ENCODE measurements at regions not wholly inside any gene's neighbourhood (a gene's known extent, or its start where the extent isn't known, plus 50 kb on each side); places are given as distances from the start of the nearest gene placed in this dataset.
"Not testable (repeated sequence)": the region's sequence is repeated elsewhere in the genome, so short reads cannot be mapped to it uniquely, and the experiment has no call there.

DNA sequence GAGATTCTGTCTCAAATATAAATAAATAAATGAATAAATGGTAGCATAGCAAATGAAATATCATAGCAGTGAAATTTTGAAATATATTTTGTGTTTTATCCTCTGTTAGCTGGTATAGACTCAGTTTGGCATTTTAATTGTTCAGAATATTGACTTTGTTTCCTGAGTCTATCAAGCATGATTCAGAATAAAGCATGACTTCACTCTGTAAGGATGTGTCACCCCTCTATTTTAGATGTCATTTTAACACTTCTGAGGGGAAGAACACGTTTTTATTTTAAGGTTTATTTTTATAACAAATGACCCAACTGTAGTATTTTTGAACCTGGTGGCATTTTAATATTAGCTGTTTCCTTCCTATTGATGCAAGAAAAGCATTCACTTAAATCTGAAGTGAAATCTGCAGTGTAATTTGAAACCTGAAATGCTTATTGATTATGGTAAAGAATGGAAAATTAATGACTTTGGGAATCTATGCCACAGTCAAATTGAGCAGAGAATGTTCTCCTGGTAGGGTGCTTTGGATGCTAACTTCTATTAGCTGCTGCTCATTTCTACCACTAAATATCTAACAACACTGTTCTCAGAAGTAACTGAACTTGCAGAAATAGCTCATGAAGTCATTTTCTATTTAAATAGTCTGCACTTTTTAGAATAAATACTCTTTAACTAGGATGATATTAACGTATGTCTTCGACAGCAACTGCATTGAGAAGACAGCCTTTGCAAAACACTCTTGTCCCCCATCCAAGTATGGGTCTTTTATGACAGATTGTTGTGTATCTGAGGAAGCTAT lies 114.2 kb downstream of the SOX4 start:
- no peak for DNase-seq (ENCODE audit: extremely low spot score, insufficient read length, low read depth)
- FAIRE-seq, result no peak

DNA sequence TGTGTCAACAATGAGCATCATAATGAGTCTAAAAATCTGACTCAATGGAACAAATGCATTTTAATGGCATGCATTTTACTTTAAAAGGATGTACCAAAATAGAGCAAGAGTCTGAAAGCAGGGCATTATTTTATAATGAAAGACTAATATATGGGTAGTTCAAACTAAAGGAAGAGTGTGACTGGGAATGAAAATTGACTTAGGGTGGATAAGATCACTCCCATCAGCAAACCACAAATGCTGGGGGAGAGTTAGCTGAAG lies 114.7 kb downstream of the SOX4 start:
- DNase-seq (ENCODE audit: extremely low spot score, insufficient read length, low read depth), result no peak
- no peak for FAIRE-seq

GRCh38 chr6:21710216-21710615 lies 116.7 kb downstream of the SOX4 start:
- FAIRE-seq, result no peak
- DNase-seq (ENCODE audit: extremely low spot score, insufficient read length, low read depth), result no peak

DNA sequence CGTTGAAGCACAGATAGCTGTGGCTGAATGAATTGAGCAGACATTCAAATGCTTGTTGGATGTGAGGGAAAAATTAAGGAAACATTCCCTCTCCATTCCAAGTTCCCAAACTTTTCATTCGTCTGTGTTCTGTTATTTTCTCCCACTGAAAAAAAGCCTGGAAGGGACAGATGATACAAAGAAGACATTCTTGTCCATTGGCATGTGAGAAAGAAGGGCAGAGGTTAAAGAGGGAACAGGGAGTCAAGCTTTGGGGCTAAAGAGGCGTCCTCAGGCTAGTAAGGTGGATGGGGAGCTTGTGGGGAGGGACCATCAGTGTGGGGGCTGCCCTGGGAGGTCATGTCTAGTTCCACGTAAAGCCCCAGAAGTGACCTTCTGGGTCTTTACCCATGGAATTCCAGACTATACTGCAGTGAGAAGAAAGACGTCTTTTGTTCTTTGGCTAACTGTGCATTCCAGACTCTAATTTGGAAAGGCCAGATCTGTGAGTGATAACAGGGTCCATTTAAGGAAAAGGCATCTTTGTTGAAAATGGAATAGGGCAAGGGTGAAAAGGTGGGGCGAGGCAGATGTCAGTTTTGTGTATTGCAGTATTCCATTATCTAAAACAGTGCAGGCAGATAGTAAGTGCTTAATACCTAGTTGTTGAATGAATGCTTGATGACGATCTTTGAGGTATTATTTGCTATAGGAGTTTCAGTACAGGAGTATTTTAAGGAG lies 117.5 kb downstream of the SOX4 start:
- no peak for DNase-seq (ENCODE audit: extremely low spot score, insufficient read length, low read depth)
- no peak for FAIRE-seq

DNA sequence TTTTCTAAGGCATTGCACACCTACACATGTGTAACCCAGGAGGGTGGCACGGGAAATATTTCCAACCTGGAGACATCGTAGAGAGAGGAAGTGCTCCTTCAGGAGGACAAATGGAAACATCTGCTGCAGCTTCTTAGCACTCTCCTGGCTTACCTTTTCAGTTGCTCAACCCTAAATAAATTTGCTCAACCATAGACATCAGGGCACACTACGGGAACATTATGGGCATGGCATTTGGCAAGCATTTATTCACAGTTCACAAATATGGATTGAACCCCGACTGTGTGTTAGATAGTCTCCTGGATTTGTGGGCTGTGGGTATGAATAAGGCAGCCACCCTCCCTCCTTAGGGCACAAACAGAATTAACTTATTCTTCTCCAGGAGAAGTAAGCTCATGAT lies 118.7 kb downstream of the SOX4 start:
- DNase-seq (ENCODE audit: extremely low spot score, insufficient read length, low read depth) (no peak), FAIRE-seq (no peak)

- no peak for FAIRE-seq
- no peak for DNase-seq (ENCODE audit: extremely low spot score, insufficient read length, low read depth)
These were observed 119.9 kb downstream of the SOX4 start for GRCh38 chr6:21713481-21713880.

GRCh38 chr6:21715180-21715579 lies 121.6 kb downstream of the SOX4 start:
- FAIRE-seq (no peak), DNase-seq (ENCODE audit: extremely low spot score, insufficient read length, low read depth) (no peak)

- no peak for DNase-seq (ENCODE audit: extremely low spot score, insufficient read length, low read depth)
- no peak for FAIRE-seq
These were observed 129.0 kb downstream of the SOX4 start for GRCh38 chr6:21722510-21722909.

DNA sequence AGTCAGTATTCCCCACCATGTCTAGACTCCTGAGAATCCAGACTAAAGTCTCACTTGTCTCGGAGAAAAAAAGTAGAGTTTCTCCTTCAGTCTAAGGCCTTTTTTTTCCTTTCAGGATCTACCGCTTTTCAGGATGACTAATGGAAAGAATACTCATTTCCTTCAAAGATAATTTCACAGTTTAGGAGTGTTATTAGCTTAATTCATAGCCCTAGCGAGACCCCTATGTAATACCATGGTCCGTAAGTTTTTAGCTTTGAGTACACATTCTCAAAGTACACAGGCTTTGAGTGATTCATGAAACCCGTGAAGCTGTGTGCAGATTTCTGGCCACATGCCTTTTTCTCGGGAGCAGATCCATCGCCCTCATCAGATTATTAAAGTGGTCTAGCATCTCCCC lies 133.1 kb downstream of the SOX4 start:
- FAIRE-seq (no peak), DNase-seq (ENCODE audit: extremely low spot score, insufficient read length, low read depth) (no peak)

GRCh38 chr6:21728141-21728540 lies 134.6 kb downstream of the SOX4 start:
- FAIRE-seq (no peak), DNase-seq (ENCODE audit: extremely low spot score, insufficient read length, low read depth) (no peak)

- DNase-seq (ENCODE audit: extremely low spot score, insufficient read length, low read depth), result no peak
- no peak for FAIRE-seq
These were observed 135.9 kb downstream of the SOX4 start for GRCh38 chr6:21729431-21729830.

DNA sequence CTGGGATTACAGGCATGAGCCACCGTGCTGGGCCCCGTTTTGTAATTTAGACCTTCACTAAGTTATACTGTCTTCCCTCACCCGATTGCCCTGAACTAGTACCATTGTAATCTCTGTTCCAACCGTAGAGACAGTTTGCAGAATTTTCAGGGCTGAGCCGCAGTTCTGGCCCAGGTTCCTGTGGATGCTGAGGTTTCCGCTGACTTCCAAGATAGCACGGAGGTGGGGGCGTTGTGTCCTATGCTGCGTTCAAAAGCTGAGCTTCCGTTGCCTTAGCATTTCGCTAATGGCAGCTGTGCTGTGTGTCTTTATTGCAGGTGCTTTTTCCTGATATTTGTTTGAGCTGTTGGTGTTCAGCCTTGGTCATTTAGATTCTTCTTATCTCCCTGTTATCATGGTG lies 137.0 kb downstream of the SOX4 start:
- no peak for FAIRE-seq
- DNase-seq (ENCODE audit: extremely low spot score, insufficient read length, low read depth), result no peak

- no peak for FAIRE-seq
- no peak for DNase-seq (ENCODE audit: extremely low spot score, insufficient read length, low read depth)
These were observed 138.0 kb downstream of the SOX4 start for GRCh38 chr6:21731411-21732031.

- not testable (repeated sequence) for FAIRE-seq; DNase-seq (ENCODE audit: extremely low spot score, insufficient read length, low read depth)
These were observed 138.6 kb downstream of the SOX4 start for GRCh38 chr6:21732032-21732730.

- FAIRE-seq (no peak), DNase-seq (ENCODE audit: extremely low spot score, insufficient read length, low read depth) (no peak)
These were observed 139.2 kb downstream of the SOX4 start for GRCh38 chr6:21732731-21733130.

DNA sequence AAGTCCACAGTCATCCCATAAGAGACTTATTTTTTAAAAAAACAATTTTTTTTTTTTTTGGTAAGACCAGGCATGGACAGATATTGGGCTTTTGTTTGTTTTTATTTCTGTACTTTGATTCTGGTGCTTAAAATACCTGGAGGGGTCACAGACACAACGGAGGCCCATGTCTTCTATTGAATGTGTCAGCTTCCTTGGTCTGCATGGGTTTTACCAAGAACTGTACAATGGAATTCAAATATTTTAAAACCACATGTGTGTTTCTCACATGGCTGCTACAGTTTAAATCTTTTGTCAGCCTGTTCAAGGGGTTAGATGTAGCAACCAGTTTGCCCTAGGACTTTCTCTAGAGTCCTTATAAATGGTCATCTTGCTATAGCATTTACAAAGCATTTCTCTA lies 139.8 kb downstream of the SOX4 start:
- DNase-seq (ENCODE audit: extremely low spot score, insufficient read length, low read depth), result no peak
- FAIRE-seq, result no peak

DNA sequence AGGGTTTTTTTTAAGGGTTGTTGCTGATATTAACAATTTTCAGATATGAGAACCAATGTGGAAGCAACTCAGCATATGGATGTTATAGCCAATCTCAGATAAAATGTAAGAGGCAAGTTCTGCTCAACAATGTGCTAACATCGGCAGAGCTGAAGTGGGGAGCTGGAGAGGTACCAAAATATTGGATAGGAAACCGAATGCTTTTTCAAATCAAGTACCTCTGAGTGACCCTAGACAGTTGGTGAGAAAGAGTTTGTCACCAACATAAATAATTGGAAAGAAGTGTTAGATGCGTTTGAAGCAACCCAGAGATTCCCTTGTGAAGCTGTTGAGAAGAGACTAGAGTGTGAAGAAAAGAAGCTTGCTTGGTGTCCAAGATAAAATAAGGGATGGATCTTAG lies 140.7 kb downstream of the SOX4 start:
- DNase-seq (ENCODE audit: extremely low spot score, insufficient read length, low read depth) (no peak), FAIRE-seq (no peak)

GRCh38 chr6:21738180-21739094 lies 144.9 kb downstream of the SOX4 start:
- FAIRE-seq, result no peak
- no peak for DNase-seq (ENCODE audit: extremely low spot score, insufficient read length, low read depth)

DNA sequence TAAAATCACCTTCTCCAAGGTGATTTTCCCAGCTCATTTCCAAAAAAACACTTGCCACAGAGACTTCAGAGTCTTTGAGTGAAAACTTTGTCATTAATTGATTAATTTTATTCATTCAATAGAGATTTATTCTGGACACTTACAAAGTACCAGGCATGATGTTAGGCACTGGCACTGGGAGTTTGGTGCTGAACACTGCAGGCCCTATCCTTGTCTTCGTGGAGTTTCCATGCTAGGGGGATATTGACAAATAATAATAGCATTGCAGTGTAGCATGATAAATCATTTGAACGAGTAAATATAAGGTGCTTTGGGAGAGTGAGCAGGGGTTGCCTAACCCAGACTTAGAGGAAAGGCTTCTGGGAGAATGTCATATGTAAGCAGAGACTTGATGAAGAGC lies 145.7 kb downstream of the SOX4 start:
- FAIRE-seq (no peak), DNase-seq (ENCODE audit: extremely low spot score, insufficient read length, low read depth) (no peak)

- no peak for DNase-seq (ENCODE audit: extremely low spot score, insufficient read length, low read depth)
These were observed 146.3 kb downstream of the SOX4 start for GRCh38 chr6:21739838-21740237.

More at GRCh38 chr6:21739838-21740237, 146.3 kb downstream of the SOX4 start:
- FAIRE-seq, result no peak
